ENCODE measurements at regions not wholly inside any gene's neighbourhood (a gene's known extent, or its start where the extent isn't known, plus 50 kb on each side); places are given as distances from the start of the nearest gene placed in this dataset.

DNA sequence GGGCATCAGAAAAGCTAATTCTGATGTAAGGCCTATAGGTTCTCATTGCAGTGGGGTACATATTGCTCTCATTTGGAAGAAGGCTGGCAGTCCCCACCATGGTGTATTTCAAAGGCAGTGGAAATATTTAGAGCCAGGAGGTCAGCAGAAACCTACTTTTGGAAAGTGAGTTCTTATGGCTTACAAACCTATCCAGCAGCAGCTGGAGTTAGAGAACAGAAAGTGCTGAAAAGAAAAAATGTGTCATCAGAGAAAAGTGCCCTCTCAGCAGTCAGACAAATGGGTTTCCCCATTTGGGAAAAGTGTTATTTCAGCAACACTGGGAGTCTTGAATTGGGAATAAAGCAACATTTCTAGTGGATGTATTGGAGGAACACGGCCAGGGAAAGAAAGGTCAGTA, 105.7 kb upstream of the IGFBP3 start:
- no peaks in the 10 kb centered on the region for H3K36me3 Mint-ChIP-seq (ENCODE audit: unreplicated experiment)
- no peak overlapping the region for H3K27ac Mint-ChIP-seq (ENCODE audit: unreplicated experiment)
- no peak overlapping the region for H3K4me3 Mint-ChIP-seq (ENCODE audit: unreplicated experiment)
- H3K4me1 Mint-ChIP-seq (ENCODE audit: unreplicated experiment), result no peaks in the 10 kb centered on the region
- TF ChIP-seq, protein P1, sequence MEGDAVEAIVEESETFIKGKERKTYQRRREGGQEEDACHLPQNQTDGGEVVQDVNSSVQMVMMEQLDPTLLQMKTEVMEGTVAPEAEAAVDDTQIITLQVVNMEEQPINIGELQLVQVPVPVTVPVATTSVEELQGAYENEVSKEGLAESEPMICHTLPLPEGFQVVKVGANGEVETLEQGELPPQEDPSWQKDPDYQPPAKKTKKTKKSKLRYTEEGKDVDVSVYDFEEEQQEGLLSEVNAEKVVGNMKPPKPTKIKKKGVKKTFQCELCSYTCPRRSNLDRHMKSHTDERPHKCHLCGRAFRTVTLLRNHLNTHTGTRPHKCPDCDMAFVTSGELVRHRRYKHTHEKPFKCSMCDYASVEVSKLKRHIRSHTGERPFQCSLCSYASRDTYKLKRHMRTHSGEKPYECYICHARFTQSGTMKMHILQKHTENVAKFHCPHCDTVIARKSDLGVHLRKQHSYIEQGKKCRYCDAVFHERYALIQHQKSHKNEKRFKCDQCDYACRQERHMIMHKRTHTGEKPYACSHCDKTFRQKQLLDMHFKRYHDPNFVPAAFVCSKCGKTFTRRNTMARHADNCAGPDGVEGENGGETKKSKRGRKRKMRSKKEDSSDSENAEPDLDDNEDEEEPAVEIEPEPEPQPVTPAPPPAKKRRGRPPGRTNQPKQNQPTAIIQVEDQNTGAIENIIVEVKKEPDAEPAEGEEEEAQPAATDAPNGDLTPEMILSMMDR (IDR thresholded peaks at IDR 0.05), result no peak
- peaks cover 4% of the 10 kb centered on the region for H3K9me3 Mint-ChIP-seq (ENCODE audit: unreplicated experiment)
- DNase-seq (ENCODE audit: extremely low spot score, unreplicated experiment), result no peak
- H3K27me3 Mint-ChIP-seq (ENCODE audit: unreplicated experiment), result no peaks in the 10 kb centered on the region

DNA sequence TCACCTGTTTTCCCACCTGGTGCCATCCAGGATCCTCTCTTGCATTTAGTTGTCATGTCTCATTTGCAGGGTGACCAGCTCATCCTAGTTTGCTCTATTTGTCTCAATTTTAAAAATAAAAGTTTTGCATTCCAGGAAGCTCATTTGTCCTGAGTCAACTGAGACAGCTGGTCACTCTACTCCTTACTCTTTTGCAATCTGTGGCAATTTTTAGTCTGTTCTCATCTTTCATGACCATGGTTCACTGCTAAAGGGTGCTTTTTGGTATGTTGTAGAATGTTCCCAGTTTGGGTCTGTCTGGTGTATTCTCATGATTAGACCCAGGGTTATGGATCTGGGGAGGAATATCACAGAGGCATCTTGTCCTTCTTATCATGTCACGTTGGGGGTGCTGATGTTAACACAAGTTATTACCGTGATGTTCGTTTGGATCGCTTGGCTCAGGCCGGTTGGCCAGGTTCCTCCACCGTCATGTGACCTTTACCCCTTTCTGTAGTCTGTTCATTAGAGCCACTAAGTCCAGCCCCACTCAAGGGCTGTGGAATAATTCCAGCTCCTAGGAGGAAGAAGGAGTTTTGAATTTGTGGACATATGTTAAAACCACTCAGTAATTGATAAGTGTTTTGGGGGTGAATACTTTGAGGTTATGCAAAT, 103.3 kb upstream of the IGFBP3 start:
- Mint-ChIP-seq H3K27me3 (ENCODE audit: unreplicated experiment) (peaks cover 3% of the 10 kb centered on the region), H3K9me3 (ENCODE audit: unreplicated experiment) (peaks cover 4% of the 10 kb centered on the region), H3K27ac (ENCODE audit: unreplicated experiment) (no peak overlapping the region), H3K4me1 (ENCODE audit: unreplicated experiment) (no peaks in the 10 kb centered on the region), H3K4me3 (ENCODE audit: unreplicated experiment) (no peak overlapping the region), H3K36me3 (ENCODE audit: unreplicated experiment) (no peaks in the 10 kb centered on the region)
- DNase-seq (ENCODE audit: extremely low spot score, unreplicated experiment), result no peak
- TF ChIP-seq, protein P1 (IDR thresholded peaks at IDR 0.05), result no peak

DNA sequence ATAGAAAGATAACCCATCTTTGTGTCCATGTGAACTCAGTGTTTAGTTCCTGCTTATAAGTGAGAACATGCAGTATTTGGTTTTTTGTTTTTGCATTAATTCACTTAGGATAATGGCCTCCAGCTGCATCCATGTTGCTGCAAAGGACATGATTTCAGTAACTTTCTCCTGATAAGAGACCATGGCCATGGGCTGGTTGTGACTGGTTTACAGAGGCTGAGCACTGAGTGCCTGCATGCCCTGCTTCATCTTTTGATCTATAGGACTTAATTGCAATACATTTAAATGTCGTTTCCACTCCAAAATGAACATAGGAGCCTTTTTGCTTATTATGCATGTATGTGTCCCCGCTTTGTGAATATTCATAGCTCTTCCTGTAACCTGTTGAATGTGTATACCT, 101.3 kb upstream of the IGFBP3 start:
- no peak for DNase-seq (ENCODE audit: extremely low spot score, unreplicated experiment)
- no peak overlapping the region for H3K27ac Mint-ChIP-seq (ENCODE audit: unreplicated experiment)
- no peaks in the 10 kb centered on the region for H3K4me1 Mint-ChIP-seq (ENCODE audit: unreplicated experiment)
- H3K4me3 Mint-ChIP-seq (ENCODE audit: unreplicated experiment), result no peak overlapping the region
- TF ChIP-seq, protein P1 (IDR thresholded peaks at IDR 0.05), result no peak
- H3K27me3 Mint-ChIP-seq (ENCODE audit: unreplicated experiment), result peaks cover 3% of the 10 kb centered on the region
- peaks cover 13% of the 10 kb centered on the region for H3K9me3 Mint-ChIP-seq (ENCODE audit: unreplicated experiment)
- H3K36me3 Mint-ChIP-seq (ENCODE audit: unreplicated experiment), result peaks cover 3% of the 10 kb centered on the region

- DNase-seq (ENCODE audit: extremely low spot score, unreplicated experiment), result no peak
- peaks cover 3% of the 10 kb centered on the region for H3K36me3 Mint-ChIP-seq (ENCODE audit: unreplicated experiment)
- no peak overlapping the region for H3K4me3 Mint-ChIP-seq (ENCODE audit: unreplicated experiment)
- TF ChIP-seq, protein P1 (IDR thresholded peaks at IDR 0.05), result no peak
- H3K27me3 Mint-ChIP-seq (ENCODE audit: unreplicated experiment), result peaks cover 1% of the 10 kb centered on the region
- peaks cover 13% of the 10 kb centered on the region for H3K9me3 Mint-ChIP-seq (ENCODE audit: unreplicated experiment)
- H3K27ac Mint-ChIP-seq (ENCODE audit: unreplicated experiment), result no peak overlapping the region
- peaks cover 3% of the 10 kb centered on the region for H3K4me1 Mint-ChIP-seq (ENCODE audit: unreplicated experiment)
Measured at GRCh38 chr7:46015107-46015868, 94.2 kb upstream of the IGFBP3 start.

GRCh38 chr7:46011501-46011900, 90.4 kb upstream of the IGFBP3 start:
- TF ChIP-seq, protein P1 (IDR thresholded peaks at IDR 0.05), result no peak
- Mint-ChIP-seq H3K9me3 (ENCODE audit: unreplicated experiment) (no peaks in the 10 kb centered on the region), H3K4me1 (ENCODE audit: unreplicated experiment) (peaks cover 3% of the 10 kb centered on the region), H3K27me3 (ENCODE audit: unreplicated experiment) (no peaks in the 10 kb centered on the region), H3K4me3 (ENCODE audit: unreplicated experiment) (no peak overlapping the region), H3K27ac (ENCODE audit: unreplicated experiment) (no peak overlapping the region), H3K36me3 (ENCODE audit: unreplicated experiment) (no peaks in the 10 kb centered on the region)
- no peak for DNase-seq (ENCODE audit: extremely low spot score, unreplicated experiment)
